ENCODE measurements at regions not wholly inside any gene's neighbourhood (a gene's known extent, or its start where the extent isn't known, plus 50 kb on each side); places are given as distances from the start of the nearest gene placed in this dataset.

- BruUV-seq (replicated peaks) = no TSS peak
- Histone ChIP-seq H3K4me3 (ENCODE audit: low read depth, low read length, poor library complexity, severe bottlenecking) (no peak overlapping the region), H3K9me3 (ENCODE audit: low read depth, low read length, poor library complexity, severe bottlenecking) (no peaks in the 10 kb centered on the region), H3K4me1 (ENCODE audit: insufficient read depth, low read length, poor library complexity, severe bottlenecking) (no peaks in the 10 kb centered on the region), H3K27me3 (replicated peaks; ENCODE audit: insufficient read depth, low read depth, low read length, poor library complexity) (no peaks in the 10 kb centered on the region), H3K27ac (ENCODE audit: low read depth, low read length, poor library complexity, severe bottlenecking) (no peak overlapping the region), H3K36me3 (ENCODE audit: insufficient read depth, low read length, poor library complexity, severe bottlenecking) (no peaks in the 10 kb centered on the region)
- no peak for TF ChIP-seq EZH2 (IDR thresholded peaks at IDR 0.05; ENCODE audit: borderline replicate concordance, low read depth, low read length, poor library complexity, severe bottlenecking)
- TF ChIP-seq CTCF (conservative IDR thresholded peaks at IDR 0.05; ENCODE audit: low read depth, low read length) = no peak
- CTCF ChIA-PET = no interaction called here
- no peak for DNase-seq (ENCODE audit: low spot score)
- intact Hi-C loops (cut with micrococcal nuclease; ENCODE audit: unreplicated experiment) = no loop called here
- POLR2A ChIA-PET (ENCODE audit: low non-redundant PET) = no interaction called here
Observed at GRCh38 chr4:35516102-35516501, 728.2 kb downstream of the ARAP2 start.

GRCh38 chr4:35520059-35520458 is 724.3 kb downstream of the ARAP2 start:
- Histone ChIP-seq H3K36me3 (ENCODE audit: insufficient read depth, low read length, poor library complexity, severe bottlenecking) (no peaks in the 10 kb centered on the region), H3K27ac (ENCODE audit: low read depth, low read length, poor library complexity, severe bottlenecking) (no peak overlapping the region), H3K4me1 (ENCODE audit: insufficient read depth, low read length, poor library complexity, severe bottlenecking) (no peaks in the 10 kb centered on the region), H3K27me3 (replicated peaks; ENCODE audit: insufficient read depth, low read depth, low read length, poor library complexity) (no peaks in the 10 kb centered on the region), H3K4me3 (ENCODE audit: low read depth, low read length, poor library complexity, severe bottlenecking) (no peak overlapping the region), H3K9me3 (ENCODE audit: low read depth, low read length, poor library complexity, severe bottlenecking) (no peaks in the 10 kb centered on the region)
- no peak for TF ChIP-seq EZH2 (IDR thresholded peaks at IDR 0.05; ENCODE audit: borderline replicate concordance, low read depth, low read length, poor library complexity, severe bottlenecking)
- no peak for TF ChIP-seq CTCF (conservative IDR thresholded peaks at IDR 0.05; ENCODE audit: low read depth, low read length)
- ChIA-PET POLR2A (ENCODE audit: low non-redundant PET) (no interaction called here), CTCF (no interaction called here)
- DNase-seq (ENCODE audit: low spot score) = no peak
- BruUV-seq (replicated peaks) = no TSS peak
- intact Hi-C loops (cut with micrococcal nuclease; ENCODE audit: unreplicated experiment) = no loop called here

- H3K36me3 ChIP-seq (ENCODE audit: insufficient read depth, low read length, poor library complexity, severe bottlenecking) = no peaks in the 10 kb centered on the region
- no peak overlapping the region for H3K27ac ChIP-seq (ENCODE audit: low read depth, low read length, poor library complexity, severe bottlenecking)
- ChIA-PET CTCF (no interaction called here), POLR2A (ENCODE audit: low non-redundant PET) (no interaction called here)
- H3K9me3 ChIP-seq (ENCODE audit: low read depth, low read length, poor library complexity, severe bottlenecking) = no peaks in the 10 kb centered on the region
- no peak overlapping the region for H3K4me3 ChIP-seq (ENCODE audit: low read depth, low read length, poor library complexity, severe bottlenecking)
- no TSS peak for BruUV-seq (replicated peaks)
- no peak for DNase-seq (ENCODE audit: low spot score)
- no peaks in the 10 kb centered on the region for H3K4me1 ChIP-seq (ENCODE audit: insufficient read depth, low read length, poor library complexity, severe bottlenecking)
- no peaks in the 10 kb centered on the region for H3K27me3 ChIP-seq (replicated peaks; ENCODE audit: insufficient read depth, low read depth, low read length, poor library complexity)
- TF ChIP-seq CTCF (conservative IDR thresholded peaks at IDR 0.05; ENCODE audit: low read depth, low read length) (no peak), EZH2 (IDR thresholded peaks at IDR 0.05; ENCODE audit: borderline replicate concordance, low read depth, low read length, poor library complexity, severe bottlenecking) (no peak)
- intact Hi-C loops (cut with micrococcal nuclease; ENCODE audit: unreplicated experiment) = no loop called here
Observed at GRCh38 chr4:35521682-35522081, 722.6 kb downstream of the ARAP2 start.
